Hepatocyte (in vitro differentiated cells): ENCODE measurements at regions not wholly inside any gene's neighbourhood (a gene's known extent, or its start where the extent isn't known, plus 50 kb on each side); places are given as distances from the start of the nearest gene placed in this dataset.

ENCODE experiments used
- CTCF ChIP-seq: fragments of 200-600 bp; sonication (generic); IDR thresholded peaks from 2 replicates; pipeline ENCODE4 v1.5.1; 2016; ENCODE audit warnings: antibody characterized with exemption, mild to moderate bottlenecking; ENCODE audit not compliant: poor library complexity
- EZH2 ChIP-seq: fragments of 200-600 bp; sonication (generic); IDR thresholded peaks from 2 replicates; pipeline ENCODE4 v1.6.1; 2016; ENCODE audit warnings: antibody characterized with exemption, mild to moderate bottlenecking, borderline replicate concordance
- EZH2phosphoT487 ChIP-seq: fragments of 200-600 bp; sonication (generic); IDR thresholded peaks from one replicate; pipeline ENCODE4 v1.6.1; 2018; ENCODE audit warnings: antibody characterized with exemption, mild to moderate bottlenecking, low read depth, moderate library complexity; ENCODE audit not compliant: unreplicated experiment, severe bottlenecking

DNA sequence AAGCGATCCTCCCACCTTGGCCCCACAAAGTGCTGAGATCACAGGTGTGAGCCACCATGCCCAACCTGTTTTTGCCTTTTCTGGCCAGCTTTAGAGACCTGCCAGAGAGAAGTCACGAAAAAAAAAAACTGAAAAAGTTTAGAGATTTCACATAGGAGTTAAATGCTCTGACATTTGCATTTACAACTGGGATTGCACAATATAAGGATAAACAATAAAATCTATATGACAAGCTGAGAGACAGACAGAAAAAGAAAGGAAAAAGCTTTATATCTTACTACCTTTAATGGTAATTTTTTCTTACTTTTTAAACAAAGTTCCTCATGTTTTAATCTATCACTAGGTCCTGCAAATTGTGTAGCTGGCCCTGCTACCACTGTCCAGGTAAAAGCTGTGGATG lies 466.5 kb downstream of the TXNL1 start:
- TF ChIP-seq CTCF (no peak), EZH2 (no peak), EZH2phosphoT487 (no peak)
